Esophagus (tissue), 2 donors: ENCODE measurements at regions not wholly inside any gene's neighbourhood (a gene's known extent, or its start where the extent isn't known, plus 50 kb on each side); places are given as distances from the start of the nearest gene placed in this dataset.
"Not testable (repeated sequence)": the region's sequence is repeated elsewhere in the genome, so short reads cannot be mapped to it uniquely, and the experiment has no call there.

Experiments
- H3K27ac ChIP-seq, 2 donors: one replicate each; pipeline ENCODE4 v1.5.1; 2013; ENCODE audit warnings: low read depth in 2 of 2, mild to moderate bottlenecking in 2 of 2, inconsistent platforms in 1 of 2, low read length in 1 of 2, moderate library complexity in 1 of 2
- H3K27me3 ChIP-seq, 2 donors: one replicate each; pipeline ENCODE4 v1.6.1; 2013; ENCODE audit warnings: low read length in 2 of 2, control low read depth in 1 of 2, mild to moderate bottlenecking in 1 of 2; ENCODE audit not compliant: insufficient read depth in 2 of 2, control insufficient read depth in 1 of 2
- H3K36me3 ChIP-seq, 2 donors: one replicate each; pipeline ENCODE4 v1.6.1; 2013; ENCODE audit warnings: low read length in 1 of 2; ENCODE audit not compliant: control insufficient read depth in 2 of 2, insufficient read depth in 2 of 2
- H3K4me1 ChIP-seq, 2 donors: one replicate each; pipeline ENCODE4 v1.6.1; 2013; ENCODE audit warnings: low read length in 1 of 2; ENCODE audit not compliant: control insufficient read depth in 2 of 2, insufficient read depth in 2 of 2
- H3K4me3 ChIP-seq, 2 donors: one replicate each; pipeline ENCODE4 v1.5.1; 2013; ENCODE audit warnings: low read length in 2 of 2, mild to moderate bottlenecking in 2 of 2, low read depth in 1 of 2, moderate library complexity in 1 of 2
- H3K9me3 ChIP-seq, 2 donors: one replicate each; pipeline ENCODE4 v1.6.1; 2013; ENCODE audit warnings: mild to moderate bottlenecking in 2 of 2, low read depth in 1 of 2, low read length in 1 of 2, moderate library complexity in 1 of 2; ENCODE audit not compliant: control insufficient read depth in 2 of 2, insufficient read depth in 1 of 2
- WGBS, 2 donors: extraction: QIAGEN DNeasy Blood & Tissue Kit; methylation state at CpG; one replicate each; pipeline ENCODE4 v1.1.7; 2013; 5-methylcytosine and 5-hydroxymethylcytosine counted together
- donor health status: healthy with polysubstance abuse.
- donor health status: Bipolar disorder and iron deficiency.

GRCh38 chrX:56397636-56398035 is 165.5 kb downstream of the KLF8 start:
- no peak overlapping the region for H3K27ac ChIP-seq
- H3K9me3 ChIP-seq: no peaks in the 10 kb centered on the region
- H3K4me1 ChIP-seq: no peaks in the 10 kb centered on the region
- H3K36me3 ChIP-seq: no peaks in the 10 kb centered on the region
- H3K4me3 ChIP-seq: no peak overlapping the region
- 76 to 83% methylated on average over 1 of the region's 1 CpG for WGBS, 2 donors
- no peaks in the 10 kb centered on the region for H3K27me3 ChIP-seq

DNA sequence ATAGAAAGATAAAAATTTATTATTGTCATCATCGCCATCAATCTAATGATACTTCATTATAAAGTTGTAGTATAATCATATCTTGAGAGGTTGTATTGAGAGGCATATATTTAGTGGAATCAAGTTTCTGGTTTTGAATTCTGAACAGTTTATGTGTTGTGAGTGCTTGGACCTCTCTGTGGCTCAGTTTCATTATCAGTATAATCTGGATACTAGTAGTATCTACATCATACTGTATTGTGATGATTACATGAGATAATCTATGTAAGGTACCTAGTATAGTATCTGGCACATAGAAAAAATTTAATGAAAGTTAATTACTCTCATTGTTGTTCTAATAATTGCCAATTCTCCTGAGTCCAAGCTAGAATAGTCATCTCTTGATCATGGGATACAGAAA is 161.2 kb upstream of the UBQLN2 start:
- WGBS, 2 donors: 78 to 95% methylated on average over 1 of the region's 1 CpG
- H3K27ac ChIP-seq: no peak overlapping the region
- no peaks in the 10 kb centered on the region for H3K36me3 ChIP-seq
- H3K9me3 ChIP-seq: no peaks in the 10 kb centered on the region
- H3K4me3 ChIP-seq: no peak overlapping the region
- no peaks in the 10 kb centered on the region for H3K4me1 ChIP-seq
- H3K27me3 ChIP-seq: no peaks in the 10 kb centered on the region

DNA sequence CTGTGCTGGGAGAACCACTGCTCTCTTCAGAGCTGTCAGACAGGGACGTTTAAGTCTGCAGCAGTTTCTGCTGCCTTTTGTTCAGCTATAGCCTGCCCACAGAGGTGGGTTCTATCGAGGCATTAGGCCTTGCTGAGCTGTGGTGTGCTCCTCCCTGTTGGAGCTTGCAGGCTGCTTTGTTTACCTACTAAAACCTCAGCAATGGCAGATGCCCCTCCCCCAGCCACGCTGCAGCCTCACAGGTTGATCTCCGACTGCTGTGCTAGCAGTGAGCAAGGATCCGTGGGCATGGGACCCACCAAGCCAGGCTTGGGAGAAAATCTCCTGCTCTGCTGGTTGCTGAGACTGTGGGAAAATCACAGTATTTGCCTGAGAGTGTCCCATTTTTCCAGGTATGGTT is 133.8 kb upstream of the UBQLN2 start:
- no peaks in the 10 kb centered on the region for H3K36me3 ChIP-seq
- no peak overlapping the region for H3K4me3 ChIP-seq
- no peaks in the 10 kb centered on the region for H3K4me1 ChIP-seq
- no peak overlapping the region for H3K27ac ChIP-seq
- 35 to 39% methylated on average over 5 of the region's 5 CpGs for whole genome bisulfite sequencing, 2 donors
- H3K9me3 ChIP-seq: peaks cover 0 to 3% of the 10 kb centered on the region in 2 donors
- H3K27me3 ChIP-seq: no peaks in the 10 kb centered on the region

GRCh38 chrX:56451981-56452380 is 111.4 kb upstream of the UBQLN2 start:
- not testable (repeated sequence) for H3K27me3 ChIP-seq, H3K4me3 ChIP-seq, H3K4me1 ChIP-seq, H3K36me3 ChIP-seq, H3K27ac ChIP-seq, H3K9me3 ChIP-seq
- WGBS, 2 donors: 83 to 87% methylated on average over 12 of the region's 12 CpGs

- Histone ChIP-seq H3K4me1 (no peaks in the 10 kb centered on the region), H3K4me3 (no peak overlapping the region), H3K9me3 (peaks cover 0 to 2% of the 10 kb centered on the region in 2 donors), H3K27me3 (no peaks in the 10 kb centered on the region), H3K36me3 (no peaks in the 10 kb centered on the region), H3K27ac (no peak overlapping the region)
Measured at GRCh38 chrX:56462389-56462788, 101.0 kb upstream of the UBQLN2 start.

- H3K9me3 ChIP-seq: no peaks in the 10 kb centered on the region
- H3K4me1 ChIP-seq: no peaks in the 10 kb centered on the region
- H3K27ac ChIP-seq: no peak overlapping the region
- H3K36me3 ChIP-seq: no peaks in the 10 kb centered on the region
- no peaks in the 10 kb centered on the region for H3K27me3 ChIP-seq
- WGBS, 2 donors: 69 to 76% methylated on average over 2 of the region's 2 CpGs
- no peak overlapping the region for H3K4me3 ChIP-seq
Measured at GRCh38 chrX:56468441-56468840, 95.0 kb upstream of the UBQLN2 start.

DNA sequence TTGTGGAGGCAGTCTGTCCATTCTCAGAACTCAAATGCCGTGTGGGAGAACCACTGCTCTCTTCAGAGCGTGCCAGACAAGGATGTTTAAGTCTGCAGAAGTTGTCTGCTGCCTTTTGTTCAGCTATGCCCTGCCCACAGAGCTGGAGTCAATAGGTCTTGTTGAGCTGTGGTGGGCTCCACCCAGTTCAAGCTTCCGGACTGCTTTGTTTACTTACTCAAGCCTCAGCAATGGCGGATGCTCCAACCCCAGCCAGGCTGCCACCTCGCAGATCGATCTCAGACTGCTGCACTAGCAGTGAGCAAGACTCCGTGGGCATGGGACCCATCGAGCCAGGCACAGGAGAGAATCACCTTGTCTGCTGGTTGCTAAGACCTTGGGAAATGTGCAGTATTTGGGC is 68.5 kb upstream of the UBQLN2 start:
- H3K4me1 ChIP-seq, H3K27me3 ChIP-seq, H3K27ac ChIP-seq, H3K4me3 ChIP-seq, H3K36me3 ChIP-seq, H3K9me3 ChIP-seq: not testable (repeated sequence)
- 87 to 88% methylated on average over 8 of the region's 8 CpGs for WGBS, 2 donors

DNA sequence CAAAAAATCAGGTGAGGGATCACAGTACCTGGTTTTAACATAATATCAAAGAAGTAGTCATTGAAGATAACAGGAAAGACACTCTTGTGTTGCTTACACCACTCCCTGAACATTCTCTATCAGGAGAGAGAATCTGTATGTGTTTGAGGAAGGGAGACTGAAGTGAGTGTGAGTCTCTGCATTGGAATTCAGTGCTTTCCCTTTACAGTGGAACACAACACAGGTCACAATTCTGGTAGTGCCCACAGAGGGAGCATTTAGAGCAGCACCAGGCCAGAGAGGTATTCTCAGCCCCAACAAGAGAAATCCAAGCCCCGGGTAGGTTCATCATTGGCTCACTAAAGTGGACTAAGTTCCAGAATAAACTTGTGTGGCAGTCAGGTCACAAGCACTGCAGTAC is 64.7 kb upstream of the UBQLN2 start:
- no peak overlapping the region for H3K4me3 ChIP-seq
- WGBS, 2 donors: 89 to 97% methylated on average over 1 of the region's 1 CpG
- no peak overlapping the region for H3K27ac ChIP-seq
- peaks cover 0 to 2% of the 10 kb centered on the region in 2 donors for H3K9me3 ChIP-seq
- no peaks in the 10 kb centered on the region for H3K4me1 ChIP-seq
- H3K36me3 ChIP-seq: no peaks in the 10 kb centered on the region
- H3K27me3 ChIP-seq: no peaks in the 10 kb centered on the region

DNA sequence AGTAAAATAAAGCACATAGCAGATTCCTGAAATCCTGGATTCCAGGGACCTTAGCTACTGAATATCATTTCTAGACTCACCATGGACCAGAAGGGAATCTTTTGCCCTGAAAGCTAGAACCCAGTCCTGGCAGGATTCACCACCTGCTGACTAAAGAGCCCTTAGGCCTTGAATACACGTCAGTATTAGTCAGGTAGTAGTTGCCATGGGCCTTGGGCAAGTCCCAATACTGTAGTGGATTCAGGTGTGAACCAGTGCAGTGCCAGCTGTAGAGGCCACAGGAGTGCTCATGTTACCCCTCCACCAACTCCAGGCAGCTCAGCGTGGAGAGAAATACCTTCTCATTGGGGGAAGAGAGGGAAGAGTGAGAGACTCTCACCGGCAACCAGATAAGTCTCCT is 64.1 kb upstream of the UBQLN2 start:
- Histone ChIP-seq H3K9me3 (peaks cover 0 to 2% of the 10 kb centered on the region in 2 donors), H3K27ac (no peak overlapping the region), H3K4me3 (no peak overlapping the region), H3K27me3 (no peaks in the 10 kb centered on the region), H3K36me3 (no peaks in the 10 kb centered on the region), H3K4me1 (no peaks in the 10 kb centered on the region)
- WGBS, 2 donors: 65 to 75% methylated on average over 3 of the region's 3 CpGs

- H3K4me3 ChIP-seq: no peak overlapping the region
- H3K36me3 ChIP-seq: no peaks in the 10 kb centered on the region
- 64 to 77% methylated on average over 2 of the region's 2 CpGs for WGBS, 2 donors
- H3K27me3 ChIP-seq: no peaks in the 10 kb centered on the region
- H3K4me1 ChIP-seq: no peaks in the 10 kb centered on the region
- H3K9me3 ChIP-seq: peaks cover 0 to 6% of the 10 kb centered on the region in 2 donors
- H3K27ac ChIP-seq: peak overlapping the region in 1 of 2 donors; percentile 82
Measured at GRCh38 chrX:56503941-56504673, 59.3 kb upstream of the UBQLN2 start.
